Brain microvascular endothelial cell (primary cell): ENCODE measurements at regions not wholly inside any gene's neighbourhood (a gene's known extent, or its start where the extent isn't known, plus 50 kb on each side); places are given as distances from the start of the nearest gene placed in this dataset.

Experiments used
- DNase-seq: peaks from one replicate; pipeline ENCODE4 v3.0.0-alpha.2; 2020
- H3K27ac ChIP-seq: fragments of 250-450 bp; sonication (Bioruptor Pico); 2 replicates; pipeline ENCODE4 v1.5.1; 2020; ENCODE audit warnings: mild to moderate bottlenecking, moderate library complexity
- H3K27me3 ChIP-seq: fragments of 250-450 bp; sonication (Bioruptor Pico); replicated peaks from 2 replicates; pipeline ENCODE4 v1.5.1; 2020; ENCODE audit warnings: mild to moderate bottlenecking
- H3K36me3 ChIP-seq: fragments of 250-450 bp; sonication (Bioruptor Pico); replicated peaks from 2 replicates; pipeline ENCODE4 v1.5.1; 2020; ENCODE audit warnings: mild to moderate bottlenecking
- H3K4me3 ChIP-seq: 2 replicates; pipeline ENCODE4 v1.5.1; 2011; ENCODE audit warnings: low read depth, mild to moderate bottlenecking, control low read depth, low read length, moderate library complexity
- in situ Hi-C: cut with HindIII; loops from 2 replicates; pipeline ENCODE4 v1.10.0; 2017; ENCODE audit warnings: low sequenced_read_pairs, low pct_ligation_motif_present
- TF ChIP-seq, protein P1 (sequence below): IDR thresholded peaks from 2 replicates; pipeline ENCODE4 v1.5.1; 2011; ENCODE audit warnings: low read depth, mild to moderate bottlenecking, moderate library complexity, low read length, control low read depth, inconsistent platforms; ENCODE audit errors: missing control alignments

DNA sequence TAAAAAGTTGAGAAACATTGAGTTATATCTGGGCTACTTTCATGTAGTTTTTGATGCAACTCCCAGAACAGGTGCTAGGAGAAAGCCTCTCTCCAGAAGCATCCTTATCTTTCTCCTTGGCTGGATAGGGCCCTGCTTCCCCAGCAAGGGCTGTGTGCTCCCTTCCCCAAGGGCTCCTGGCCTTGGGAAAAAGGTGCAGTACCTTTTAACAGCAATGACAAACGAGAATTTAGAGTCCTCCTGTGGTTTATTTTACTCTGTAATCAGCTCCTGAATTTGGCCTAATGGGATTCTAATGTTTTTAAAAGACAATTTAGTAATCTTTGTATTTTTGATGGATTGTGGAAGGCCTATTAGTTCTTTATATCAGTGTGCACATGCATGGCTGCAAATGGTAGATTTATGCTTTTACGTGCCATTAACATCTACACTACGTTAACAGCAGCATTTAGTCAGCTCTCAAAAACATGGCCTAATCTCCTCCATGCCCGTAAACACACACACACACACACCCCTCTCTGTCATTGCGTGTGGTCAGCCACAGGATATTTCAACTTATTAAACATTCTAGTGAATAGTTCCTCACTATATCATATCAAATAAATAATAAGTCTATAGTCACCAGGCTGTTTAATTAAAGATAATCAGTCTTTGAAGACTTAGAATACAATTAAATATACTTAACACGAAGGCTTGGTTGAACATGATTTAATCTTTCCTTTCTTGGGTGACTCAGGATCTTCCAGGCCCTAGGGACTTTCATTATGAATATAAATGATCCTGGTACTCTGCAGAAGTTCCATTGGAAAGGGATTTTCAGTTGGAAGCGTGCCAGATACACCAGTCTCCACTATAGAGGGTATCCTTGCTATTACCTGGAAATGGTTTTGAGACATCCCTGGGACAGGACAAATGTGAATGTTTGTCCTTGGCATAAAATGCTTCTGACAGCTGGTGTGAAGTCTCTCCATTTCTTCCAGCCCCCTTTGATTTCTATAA is 181.4 kb upstream of the PWP1 start:
- H3K4me3 ChIP-seq: no peak overlapping the region
- DNase-seq: no peak
- TF ChIP-seq, protein P1, sequence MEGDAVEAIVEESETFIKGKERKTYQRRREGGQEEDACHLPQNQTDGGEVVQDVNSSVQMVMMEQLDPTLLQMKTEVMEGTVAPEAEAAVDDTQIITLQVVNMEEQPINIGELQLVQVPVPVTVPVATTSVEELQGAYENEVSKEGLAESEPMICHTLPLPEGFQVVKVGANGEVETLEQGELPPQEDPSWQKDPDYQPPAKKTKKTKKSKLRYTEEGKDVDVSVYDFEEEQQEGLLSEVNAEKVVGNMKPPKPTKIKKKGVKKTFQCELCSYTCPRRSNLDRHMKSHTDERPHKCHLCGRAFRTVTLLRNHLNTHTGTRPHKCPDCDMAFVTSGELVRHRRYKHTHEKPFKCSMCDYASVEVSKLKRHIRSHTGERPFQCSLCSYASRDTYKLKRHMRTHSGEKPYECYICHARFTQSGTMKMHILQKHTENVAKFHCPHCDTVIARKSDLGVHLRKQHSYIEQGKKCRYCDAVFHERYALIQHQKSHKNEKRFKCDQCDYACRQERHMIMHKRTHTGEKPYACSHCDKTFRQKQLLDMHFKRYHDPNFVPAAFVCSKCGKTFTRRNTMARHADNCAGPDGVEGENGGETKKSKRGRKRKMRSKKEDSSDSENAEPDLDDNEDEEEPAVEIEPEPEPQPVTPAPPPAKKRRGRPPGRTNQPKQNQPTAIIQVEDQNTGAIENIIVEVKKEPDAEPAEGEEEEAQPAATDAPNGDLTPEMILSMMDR: no peak
- in situ Hi-C loops: no loop called here
- H3K36me3 ChIP-seq: no peaks in the 10 kb centered on the region
- H3K27ac ChIP-seq: no peak overlapping the region
- no peaks in the 10 kb centered on the region for H3K27me3 ChIP-seq

DNA sequence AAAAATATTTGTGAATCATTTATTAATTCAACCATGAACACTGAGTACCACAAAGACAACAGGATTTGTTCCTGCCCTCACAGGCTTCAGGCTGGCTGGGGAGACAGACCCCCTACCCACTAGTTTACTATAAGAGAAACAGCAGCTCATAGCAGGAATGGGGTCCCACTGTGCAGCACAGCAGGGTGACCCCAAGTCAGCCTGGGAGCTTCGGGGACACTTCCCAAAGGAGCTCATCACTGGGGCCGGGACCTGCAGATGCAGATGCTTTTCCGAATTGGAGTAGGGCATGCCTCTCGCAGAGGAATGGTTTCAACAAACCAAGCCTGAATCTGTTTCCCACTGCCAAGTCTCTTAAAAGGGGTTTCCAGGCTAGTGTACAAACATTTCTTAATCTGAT is 176.2 kb upstream of the PWP1 start:
- in situ Hi-C loops: no loop called here
- TF ChIP-seq, protein P1: no peak
- no peaks in the 10 kb centered on the region for H3K27me3 ChIP-seq
- no peak overlapping the region for H3K27ac ChIP-seq
- no peaks in the 10 kb centered on the region for H3K36me3 ChIP-seq
- no peak overlapping the region for H3K4me3 ChIP-seq
- DNase-seq: no peak

DNA sequence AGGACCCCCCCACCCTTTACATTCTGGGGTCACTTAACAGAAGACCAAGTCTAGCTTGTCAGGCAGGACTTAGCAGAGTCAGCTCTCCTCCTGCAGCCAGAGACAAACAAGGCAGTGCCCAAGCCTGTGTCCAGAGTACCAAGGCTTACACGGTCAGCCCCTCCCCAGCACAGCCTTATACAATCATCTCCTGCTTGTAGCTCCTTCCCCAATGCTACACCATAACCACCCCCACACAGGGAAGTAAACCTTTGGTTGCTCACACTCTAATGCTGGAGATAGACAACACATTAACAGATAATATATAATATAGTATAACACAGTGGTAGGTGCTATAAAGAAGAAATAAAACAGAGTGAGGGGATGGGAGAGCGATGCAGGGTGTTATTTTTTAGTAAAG is 175.4 kb upstream of the PWP1 start:
- in situ Hi-C loops: no loop called here
- DNase-seq: no peak
- no peak overlapping the region for H3K27ac ChIP-seq
- H3K36me3 ChIP-seq: no peaks in the 10 kb centered on the region
- no peak overlapping the region for H3K4me3 ChIP-seq
- H3K27me3 ChIP-seq: no peaks in the 10 kb centered on the region
- TF ChIP-seq, protein P1: no peak

DNA sequence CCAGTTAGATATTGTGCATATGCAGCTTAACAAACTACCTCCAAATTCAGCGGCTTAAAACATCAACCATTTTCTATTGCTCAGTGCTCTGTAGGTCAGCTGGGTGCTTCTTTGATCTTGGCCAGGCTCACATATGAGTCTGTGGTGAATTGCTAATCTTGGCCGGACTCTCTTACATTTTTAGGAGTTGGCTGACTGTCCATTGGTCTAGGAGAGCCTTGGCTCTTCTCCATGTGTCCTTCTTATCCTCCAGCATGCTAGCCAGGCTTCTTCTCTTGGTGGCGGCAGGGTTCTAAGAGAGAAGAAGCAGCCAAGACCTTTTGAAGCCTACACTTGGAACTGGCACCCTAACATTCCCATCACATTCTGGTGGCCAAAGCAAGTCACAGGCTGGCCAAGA is 174.3 kb upstream of the PWP1 start:
- in situ Hi-C loops: no loop called here
- no peaks in the 10 kb centered on the region for H3K36me3 ChIP-seq
- no peak for DNase-seq
- TF ChIP-seq, protein P1: no peak
- no peaks in the 10 kb centered on the region for H3K27me3 ChIP-seq
- no peak overlapping the region for H3K27ac ChIP-seq
- no peak overlapping the region for H3K4me3 ChIP-seq

DNA sequence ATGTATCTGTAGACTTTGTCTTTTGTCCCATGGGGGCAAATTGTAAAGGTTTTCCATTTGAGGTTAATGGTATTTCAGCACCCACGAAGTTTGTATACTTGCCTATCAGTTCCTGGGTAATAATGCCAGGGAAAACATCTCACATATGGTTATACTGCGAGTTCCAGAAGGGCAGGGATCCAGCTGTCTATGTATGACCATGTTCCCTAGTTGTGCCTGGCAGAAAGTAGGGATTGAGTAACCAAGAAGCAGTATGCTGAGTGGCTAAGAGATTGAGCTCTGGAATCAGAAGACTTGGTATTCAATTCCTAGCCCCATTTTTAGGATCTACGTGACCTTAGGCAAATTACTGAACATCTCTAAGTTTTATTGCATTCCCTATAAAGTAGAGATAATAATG is 173.2 kb upstream of the PWP1 start:
- TF ChIP-seq, protein P1: no peak
- H3K4me3 ChIP-seq: no peak overlapping the region
- in situ Hi-C loops: no loop called here

More for the DNA sequence above, 173.2 kb upstream of the PWP1 start:
- Histone ChIP-seq H3K27me3 (no peaks in the 10 kb centered on the region), H3K27ac (no peak overlapping the region), H3K36me3 (no peaks in the 10 kb centered on the region)
- no peak for DNase-seq
